ENCODE measurements at regions not wholly inside any gene's neighbourhood (a gene's known extent, or its start where the extent isn't known, plus 50 kb on each side); places are given as distances from the start of the nearest gene placed in this dataset.

DNA sequence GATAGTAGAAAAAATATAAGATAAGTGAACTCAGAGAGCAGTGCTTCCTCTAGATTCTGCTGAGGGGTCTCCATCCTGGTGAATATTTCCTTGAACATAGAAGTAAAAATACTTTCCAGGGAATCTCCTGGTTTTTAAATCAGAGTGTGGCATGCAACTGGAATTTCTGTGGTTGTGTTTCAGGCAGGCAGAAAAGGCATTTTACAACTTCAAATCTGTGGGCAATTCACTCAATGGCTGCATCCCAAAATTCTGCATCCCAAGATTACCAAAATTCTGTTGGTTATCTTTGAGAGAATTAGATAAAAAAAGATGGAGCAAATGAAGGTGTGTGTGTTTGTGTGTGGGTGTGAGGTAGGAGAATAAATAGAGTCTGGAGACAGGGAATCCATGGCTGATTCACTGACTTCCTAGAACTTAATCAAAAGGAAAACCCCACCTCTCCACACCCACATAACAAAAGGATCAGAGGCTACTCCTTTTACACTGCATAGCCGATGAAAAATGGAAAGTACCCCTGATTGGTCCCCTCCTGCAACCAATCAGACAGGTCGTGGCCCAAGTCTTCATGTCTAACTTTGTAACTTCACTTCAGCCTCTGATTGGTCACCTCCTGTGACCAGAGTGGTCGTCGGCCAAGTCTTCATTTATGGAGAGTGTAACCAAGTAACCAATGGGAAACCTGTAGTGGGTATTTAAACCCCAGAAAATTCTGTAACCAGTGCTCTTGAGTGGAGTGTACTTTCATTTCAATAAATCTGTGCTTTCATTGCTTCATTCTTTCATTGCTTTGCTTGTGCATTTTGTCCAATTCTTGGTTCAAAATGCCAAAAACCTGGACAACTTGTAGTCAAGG lies 112.8 kb downstream of the DLEU7 start:
- no peaks in the 10 kb centered on the region for H3K4me1 ChIP-seq
- H3K9me3 ChIP-seq, result no peaks in the 10 kb centered on the region
- no peak overlapping the region for H3K4me3 ChIP-seq
- no peaks in the 10 kb centered on the region for H3K27me3 ChIP-seq
- no peaks in the 10 kb centered on the region for H3K36me3 ChIP-seq
- intact Hi-C loops (cut with DNase I), result no loop called here
- no peak for ATAC-seq
- H3K27ac ChIP-seq, result peak overlapping the region; percentile 64
- TF ChIP-seq, protein P1, sequence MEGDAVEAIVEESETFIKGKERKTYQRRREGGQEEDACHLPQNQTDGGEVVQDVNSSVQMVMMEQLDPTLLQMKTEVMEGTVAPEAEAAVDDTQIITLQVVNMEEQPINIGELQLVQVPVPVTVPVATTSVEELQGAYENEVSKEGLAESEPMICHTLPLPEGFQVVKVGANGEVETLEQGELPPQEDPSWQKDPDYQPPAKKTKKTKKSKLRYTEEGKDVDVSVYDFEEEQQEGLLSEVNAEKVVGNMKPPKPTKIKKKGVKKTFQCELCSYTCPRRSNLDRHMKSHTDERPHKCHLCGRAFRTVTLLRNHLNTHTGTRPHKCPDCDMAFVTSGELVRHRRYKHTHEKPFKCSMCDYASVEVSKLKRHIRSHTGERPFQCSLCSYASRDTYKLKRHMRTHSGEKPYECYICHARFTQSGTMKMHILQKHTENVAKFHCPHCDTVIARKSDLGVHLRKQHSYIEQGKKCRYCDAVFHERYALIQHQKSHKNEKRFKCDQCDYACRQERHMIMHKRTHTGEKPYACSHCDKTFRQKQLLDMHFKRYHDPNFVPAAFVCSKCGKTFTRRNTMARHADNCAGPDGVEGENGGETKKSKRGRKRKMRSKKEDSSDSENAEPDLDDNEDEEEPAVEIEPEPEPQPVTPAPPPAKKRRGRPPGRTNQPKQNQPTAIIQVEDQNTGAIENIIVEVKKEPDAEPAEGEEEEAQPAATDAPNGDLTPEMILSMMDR (IDR thresholded peaks at IDR 0.05), result no peak
- DNase-seq, result no peak

DNA sequence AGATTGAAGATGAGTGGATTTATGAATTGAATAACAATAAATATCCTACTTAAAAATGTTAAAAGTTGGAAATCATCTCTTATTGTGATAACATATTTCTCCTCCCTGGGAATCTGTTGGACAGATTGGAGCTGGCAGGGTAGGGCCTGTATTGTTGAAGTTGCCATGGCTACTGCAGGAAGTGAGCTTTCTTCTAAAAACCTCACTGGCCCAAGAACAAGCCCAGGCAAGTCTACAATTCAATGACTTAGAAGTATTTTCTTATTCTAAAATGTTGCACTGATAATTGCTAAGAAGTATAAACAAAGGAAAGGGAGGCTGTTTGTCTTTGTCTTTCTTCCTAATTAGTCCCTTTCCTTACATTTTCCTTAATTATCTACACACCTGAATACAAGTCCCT lies 112.1 kb downstream of the DLEU7 start:
- no peaks in the 10 kb centered on the region for H3K9me3 ChIP-seq
- no peak overlapping the region for H3K4me3 ChIP-seq
- DNase-seq (no peak), ATAC-seq (peak; percentile 31)
- H3K27ac ChIP-seq, result peak overlapping the region; percentile 64
- no peaks in the 10 kb centered on the region for H3K27me3 ChIP-seq
- intact Hi-C loops (cut with DNase I), result no loop called here
- H3K4me1 ChIP-seq, result no peaks in the 10 kb centered on the region
- no peaks in the 10 kb centered on the region for H3K36me3 ChIP-seq
- TF ChIP-seq, protein P1 (IDR thresholded peaks at IDR 0.05), result no peak

DNA sequence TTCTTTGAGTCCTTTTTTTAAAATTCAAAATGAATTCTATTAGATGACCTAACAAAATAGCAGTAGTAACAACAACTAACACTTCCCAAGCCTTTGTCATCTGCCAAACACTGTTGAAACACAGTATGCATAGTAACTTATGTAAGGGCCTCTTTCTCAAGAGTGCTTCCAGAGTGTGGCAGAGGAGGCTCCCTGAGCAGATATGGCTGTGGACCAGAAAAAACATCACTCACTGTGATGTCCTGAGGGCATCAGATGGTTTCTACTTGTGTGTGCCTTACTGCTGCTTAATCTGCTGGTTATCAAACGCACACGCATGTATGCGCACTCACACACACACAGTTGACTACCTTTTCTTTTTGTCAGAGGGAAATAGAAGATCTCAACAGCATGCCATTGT lies 110.8 kb downstream of the DLEU7 start:
- TF ChIP-seq, protein P1 (IDR thresholded peaks at IDR 0.05), result no peak
- Histone ChIP-seq H3K36me3 (no peaks in the 10 kb centered on the region), H3K4me3 (no peak overlapping the region), H3K27me3 (no peaks in the 10 kb centered on the region), H3K4me1 (no peaks in the 10 kb centered on the region), H3K9me3 (no peaks in the 10 kb centered on the region), H3K27ac (no peak overlapping the region)
- DNase-seq, result no peak
- intact Hi-C loops (cut with DNase I), result no loop called here
- peak; percentile 76 for ATAC-seq

DNA sequence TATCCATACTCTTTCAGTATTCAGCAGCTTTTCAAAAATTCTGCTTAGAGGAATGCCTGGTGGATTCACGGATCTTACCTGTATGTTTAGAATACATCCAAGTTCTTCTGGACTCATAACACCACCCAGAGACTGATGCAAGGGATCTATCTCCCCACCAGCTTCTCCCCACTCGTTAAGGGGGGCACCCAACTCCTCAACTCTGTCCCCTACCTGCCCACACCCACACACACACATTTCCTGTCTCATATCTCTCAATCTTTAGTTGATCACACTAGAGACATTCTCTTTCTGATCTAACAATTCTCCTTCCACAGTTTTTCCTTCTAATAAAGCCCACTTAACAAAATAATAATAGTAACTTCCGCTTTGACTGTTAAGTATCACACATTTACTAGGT lies 110.1 kb downstream of the DLEU7 start:
- Histone ChIP-seq H3K27me3 (no peaks in the 10 kb centered on the region), H3K27ac (no peak overlapping the region), H3K4me3 (no peak overlapping the region), H3K4me1 (no peaks in the 10 kb centered on the region), H3K9me3 (no peaks in the 10 kb centered on the region), H3K36me3 (no peaks in the 10 kb centered on the region)
- TF ChIP-seq, protein P1 (IDR thresholded peaks at IDR 0.05), result no peak
- intact Hi-C loops (cut with DNase I), result no loop called here
- ATAC-seq (no peak), DNase-seq (no peak)

GRCh38 chr13:50735071-50735470 lies 108.4 kb downstream of the DLEU7 start:
- no peaks in the 10 kb centered on the region for H3K36me3 ChIP-seq
- TF ChIP-seq, protein P1 (IDR thresholded peaks at IDR 0.05), result no peak
- no peak for ATAC-seq
- H3K27me3 ChIP-seq, result no peaks in the 10 kb centered on the region
- intact Hi-C loops (cut with DNase I), result no loop called here
- no peak overlapping the region for H3K27ac ChIP-seq
- DNase-seq, result no peak
- H3K4me1 ChIP-seq, result no peaks in the 10 kb centered on the region
- H3K4me3 ChIP-seq, result no peak overlapping the region
- no peaks in the 10 kb centered on the region for H3K9me3 ChIP-seq
